Uterus (tissue), 3 donors: ENCODE measurements at regions not wholly inside any gene's neighbourhood (a gene's known extent, or its start where the extent isn't known, plus 50 kb on each side); places are given as distances from the start of the nearest gene placed in this dataset.

Source experiments
- DNase-seq, 2 donors: peaks; one replicate each; pipeline ENCODE4 v3.0.0-alpha.2; 2019 to 2020
- H3K27ac ChIP-seq, 2 donors: fragments of 200-600 bp; sonication (generic); 1 replicate in 1 of 2; 2 replicates in 1 of 2; pipeline ENCODE4 v1.5.1; 2016 to 2018
- H3K27me3 ChIP-seq, 2 donors: fragments of 200-600 bp; sonication (generic); one replicate each; pipeline ENCODE4 v1.5.1; 2018 to 2019; ENCODE audit warnings: control low read depth in 1 of 2
- H3K36me3 ChIP-seq, 2 donors: fragments of 200-600 bp; sonication (generic); one replicate each; pipeline ENCODE4 v1.5.1; 2019; ENCODE audit warnings: control low read depth in 1 of 2
- H3K4me1 ChIP-seq, 2 donors: fragments of 200-600 bp; sonication (generic); one replicate each; pipeline ENCODE4 v1.5.1; 2018 to 2019; ENCODE audit warnings: control low read depth in 1 of 2
- H3K4me3 ChIP-seq, 2 donors: fragments of 200-600 bp; sonication (generic); 1 replicate in 1 of 2; 2 replicates in 1 of 2; pipeline ENCODE4 v1.5.1; 2018 to 2019; ENCODE audit warnings: mild to moderate bottlenecking in 1 of 2
- H3K9me3 ChIP-seq, 2 donors: fragments of 200-600 bp; sonication (generic); one replicate each; pipeline ENCODE4 v1.5.1; 2019; ENCODE audit warnings: control low read depth in 1 of 2
- CTCF ChIP-seq, 4 experiments: fragments of 200-600 bp in 2 of 4; fragments of 450-650 bp in 2 of 4; sonication (generic) in 2 of 4; IDR thresholded peaks; one replicate each; pipeline ENCODE4 v1.5.1; 2016 to 2019; ENCODE audit warnings: antibody characterized with exemption in 4 of 4, mild to moderate bottlenecking in 2 of 4, moderate library complexity in 1 of 4
- POLR2A ChIP-seq, 2 donors: fragments of 450-650 bp; IDR thresholded peaks; one replicate each; pipeline ENCODE4 v1.6.1; 2016; ENCODE audit warnings: antibody characterized with exemption in 2 of 2, mild to moderate bottlenecking in 1 of 2, moderate library complexity in 1 of 2
- intact Hi-C: fragments of 100-400 bp; cut with DNase I; formaldehyde crosslinking; loops from one replicate; pipeline ENCODE4 v1.15.1; 2023; ENCODE audit warnings: low total_unique reads
- donor health status: DM: yes; HTN: yes; CAD: no.

DNA sequence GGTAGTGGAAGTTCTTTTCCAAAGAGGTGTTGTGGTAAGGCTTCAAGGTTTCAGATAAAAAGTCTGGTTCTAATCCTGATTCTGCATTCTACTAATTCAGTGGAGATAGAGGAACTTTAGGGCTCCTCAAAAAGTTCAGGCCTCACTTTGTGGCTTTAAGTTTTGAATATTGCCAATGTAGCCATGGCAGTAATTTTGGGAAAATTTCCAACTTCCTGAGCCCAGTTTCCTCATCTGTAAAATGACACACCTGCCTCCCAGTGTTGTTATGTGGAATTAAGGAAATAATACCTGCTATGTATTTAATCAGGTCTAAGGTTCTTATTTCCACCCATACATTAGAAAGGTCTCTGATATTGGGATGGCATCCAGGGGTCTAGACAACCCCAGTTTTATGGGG is 147.6 kb upstream of the ITGA6 start:
- no peak for DNase-seq
- H3K9me3 ChIP-seq = no peaks in the 10 kb centered on the region
- peaks cover 0 to 3% of the 10 kb centered on the region in 2 donors for H3K4me1 ChIP-seq
- H3K27me3 ChIP-seq = no peaks in the 10 kb centered on the region
- intact Hi-C loops = no loop called here
- H3K4me3 ChIP-seq = no peak overlapping the region
- no peak overlapping the region for H3K27ac ChIP-seq
- TF ChIP-seq POLR2A (IDR thresholded peaks at IDR 0.05) (no peak), CTCF (IDR thresholded peaks at IDR 0.05) (no peak)
- no peaks in the 10 kb centered on the region for H3K36me3 ChIP-seq

DNA sequence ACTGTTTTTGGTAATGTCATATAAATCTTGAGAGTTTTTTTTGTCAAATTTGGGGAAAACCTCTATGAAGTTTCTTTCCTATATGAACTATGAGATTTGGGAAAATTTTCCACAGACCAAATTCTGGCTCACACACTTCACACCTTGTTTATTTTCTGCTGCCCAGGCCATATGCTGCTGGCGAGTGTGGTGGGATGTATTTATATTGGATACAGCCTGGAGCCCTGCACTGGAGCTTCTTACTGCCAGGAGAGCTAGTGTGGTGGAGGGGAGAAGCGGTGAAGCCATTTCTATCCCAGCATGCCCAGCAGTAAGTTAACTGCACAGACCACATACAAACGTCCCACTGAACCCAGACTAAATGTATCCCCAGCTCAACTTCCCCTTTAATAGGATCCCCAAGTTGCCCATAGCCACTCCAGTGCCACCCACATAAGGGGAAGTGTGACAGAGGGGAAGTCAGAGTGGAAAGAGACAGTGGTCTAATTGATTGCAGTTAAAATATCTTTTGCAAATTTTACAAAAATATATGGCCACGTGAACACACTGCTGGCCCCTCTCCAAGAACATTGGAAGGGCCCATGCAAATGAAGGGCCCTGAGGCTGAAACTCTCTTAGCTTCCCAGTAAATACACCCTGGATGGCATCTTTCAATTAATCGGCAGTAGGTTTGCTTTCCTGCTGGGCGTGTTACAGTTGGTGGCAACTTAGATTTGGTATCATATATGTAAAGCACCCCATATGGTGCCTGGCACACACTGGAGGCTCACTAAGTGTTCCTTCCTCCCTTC is 146.6 kb upstream of the ITGA6 start:
- TF ChIP-seq POLR2A (IDR thresholded peaks at IDR 0.05) (no peak), CTCF (IDR thresholded peaks at IDR 0.05) (no peak)
- H3K27ac ChIP-seq = no peak overlapping the region
- H3K27me3 ChIP-seq = no peaks in the 10 kb centered on the region
- DNase-seq = no peak
- intact Hi-C loops = no loop called here
- no peaks in the 10 kb centered on the region for H3K9me3 ChIP-seq
- no peaks in the 10 kb centered on the region for H3K4me1 ChIP-seq
- no peak overlapping the region for H3K4me3 ChIP-seq
- no peaks in the 10 kb centered on the region for H3K36me3 ChIP-seq

- Histone ChIP-seq H3K9me3 (no peaks in the 10 kb centered on the region), H3K4me1 (no peaks in the 10 kb centered on the region), H3K27me3 (no peaks in the 10 kb centered on the region), H3K36me3 (no peaks in the 10 kb centered on the region), H3K27ac (no peak overlapping the region), H3K4me3 (no peak overlapping the region)
- no peak for DNase-seq
- TF ChIP-seq CTCF (IDR thresholded peaks at IDR 0.05) (no peak), POLR2A (IDR thresholded peaks at IDR 0.05) (no peak)
- intact Hi-C loops = no loop called here
Measured at GRCh38 chr2:172281648-172282570, 145.5 kb upstream of the ITGA6 start.

DNA sequence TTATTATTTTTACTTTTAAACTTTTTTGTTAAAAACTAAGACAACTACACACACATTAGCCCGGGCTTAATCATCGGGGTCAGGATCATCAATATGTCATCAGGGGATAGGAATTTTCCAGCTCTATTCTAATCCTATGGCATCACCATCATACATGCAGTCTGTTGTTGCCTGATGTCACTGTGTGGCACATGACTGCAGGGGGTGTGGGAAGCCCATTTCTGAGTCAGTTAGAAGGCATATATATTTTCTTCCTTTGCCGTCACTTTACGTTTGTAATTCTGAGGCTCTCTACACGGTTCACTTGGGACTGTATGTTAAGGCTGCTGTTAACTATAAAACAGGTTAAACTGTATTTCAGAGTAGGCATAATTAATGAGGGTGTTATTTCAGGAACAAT is 144.4 kb upstream of the ITGA6 start:
- H3K4me3 ChIP-seq = no peak overlapping the region
- no peak for DNase-seq
- H3K27me3 ChIP-seq = no peaks in the 10 kb centered on the region
- intact Hi-C loops = no loop called here
- no peaks in the 10 kb centered on the region for H3K9me3 ChIP-seq
- no peak for TF ChIP-seq CTCF (IDR thresholded peaks at IDR 0.05)
- no peak for TF ChIP-seq POLR2A (IDR thresholded peaks at IDR 0.05)
- no peaks in the 10 kb centered on the region for H3K4me1 ChIP-seq
- H3K27ac ChIP-seq = no peak overlapping the region
- H3K36me3 ChIP-seq = no peaks in the 10 kb centered on the region

- TF ChIP-seq CTCF (IDR thresholded peaks at IDR 0.05) = no peak
- no peak for TF ChIP-seq POLR2A (IDR thresholded peaks at IDR 0.05)
- no peak for DNase-seq
- no peaks in the 10 kb centered on the region for H3K4me1 ChIP-seq
- no peaks in the 10 kb centered on the region for H3K27me3 ChIP-seq
- H3K36me3 ChIP-seq = no peaks in the 10 kb centered on the region
- intact Hi-C loops = no loop called here
- no peak overlapping the region for H3K27ac ChIP-seq
- H3K4me3 ChIP-seq = no peak overlapping the region
- no peaks in the 10 kb centered on the region for H3K9me3 ChIP-seq
Measured at GRCh38 chr2:172283476-172283875, 143.9 kb upstream of the ITGA6 start.
